Liver (tissue), 7 donors: ENCODE measurements at regions not wholly inside any gene's neighbourhood (a gene's known extent, or its start where the extent isn't known, plus 50 kb on each side); places are given as distances from the start of the nearest gene placed in this dataset.

Source experiments
- DNase-seq: peaks from one replicate; pipeline ENCODE4 v3.0.0-alpha.2; 2017; ENCODE audit warnings: low spot score
- H3K27ac ChIP-seq, 2 donors: one replicate each; pipeline ENCODE4 v1.7.0; 2013; ENCODE audit warnings: inconsistent platforms in 2 of 2, low read length in 2 of 2, control low read depth in 1 of 2, low read depth in 1 of 2, mild to moderate bottlenecking in 1 of 2
- H3K27me3 ChIP-seq, 4 donors: one replicate each; pipeline versions ENCODE4 v1.6.1 to v1.7.0; 2013; ENCODE audit warnings: low read length in 3 of 4, inconsistent platforms in 1 of 4, mild to moderate bottlenecking in 1 of 4, moderate library complexity in 1 of 4; ENCODE audit not compliant: control insufficient read depth in 4 of 4, insufficient read depth in 4 of 4
- H3K36me3 ChIP-seq, 4 donors: one replicate each; pipeline versions ENCODE4 v1.6.1 to v1.7.0; 2013; ENCODE audit warnings: low read length in 3 of 4, mild to moderate bottlenecking in 3 of 4, low read depth in 1 of 4, moderate library complexity in 1 of 4; ENCODE audit not compliant: control insufficient read depth in 4 of 4, insufficient read depth in 3 of 4
- H3K4me1 ChIP-seq, 4 donors: one replicate each; pipeline versions ENCODE4 v1.6.1 to v1.7.0; 2013; ENCODE audit warnings: low read length in 3 of 4, mild to moderate bottlenecking in 3 of 4, moderate library complexity in 1 of 4; ENCODE audit not compliant: control insufficient read depth in 4 of 4, insufficient read depth in 4 of 4
- H3K4me3 ChIP-seq, 3 donors: one replicate each; pipeline versions ENCODE4 v1.6.1 to v1.7.0; 2013; ENCODE audit warnings: low read length in 3 of 3, control low read depth in 1 of 3, low read depth in 1 of 3, mild to moderate bottlenecking in 1 of 3
- H3K9ac ChIP-seq, 2 donors: one replicate each; pipeline ENCODE4 v1.7.0; 2013; ENCODE audit warnings: low read length in 2 of 2, mild to moderate bottlenecking in 2 of 2, moderate library complexity in 2 of 2, control low read depth in 1 of 2, low read depth in 1 of 2
- H3K9me3 ChIP-seq, 4 donors: one replicate each; pipeline versions ENCODE4 v1.6.1 to v1.7.0; 2013; ENCODE audit warnings: low read length in 3 of 4; ENCODE audit not compliant: control insufficient read depth in 4 of 4
- ATF3 ChIP-seq: IDR thresholded peaks from 2 replicates; pipeline ENCODE4 v1.6.1; 2016; ENCODE audit warnings: antibody characterized with exemption
- FOXA1 ChIP-seq: IDR thresholded peaks from 2 replicates; pipeline ENCODE4 v1.6.1; 2016; ENCODE audit warnings: antibody characterized with exemption
- FOXA2 ChIP-seq: IDR thresholded peaks from 2 replicates; pipeline ENCODE4 v1.6.1; 2016; ENCODE audit warnings: antibody characterized with exemption
- GABPA ChIP-seq, 2 donors: IDR thresholded peaks in 1 of 2; conservative IDR thresholded peaks in 1 of 2; 2 replicates each; pipeline ENCODE4 v1.6.1; 2016; ENCODE audit warnings: antibody characterized with exemption in 2 of 2, mild to moderate bottlenecking in 1 of 2, moderate library complexity in 1 of 2
- HNF4A ChIP-seq, 2 donors: conservative IDR thresholded peaks; 2 replicates each; pipeline ENCODE4 v1.6.1; 2016; ENCODE audit warnings: antibody characterized with exemption in 2 of 2, mild to moderate bottlenecking in 2 of 2
- HNF4G ChIP-seq: IDR thresholded peaks from 2 replicates; pipeline ENCODE4 v1.6.1; 2016; ENCODE audit warnings: antibody characterized with exemption
- JUND ChIP-seq, 2 donors: IDR thresholded peaks; 2 replicates each; pipeline ENCODE4 v1.6.1; 2016; ENCODE audit warnings: antibody characterized with exemption in 2 of 2
- REST ChIP-seq: IDR thresholded peaks from 2 replicates; pipeline ENCODE4 v1.6.1; 2016; ENCODE audit warnings: antibody characterized with exemption, mild to moderate bottlenecking
- RXRA ChIP-seq, 2 donors: IDR thresholded peaks; 2 replicates each; pipeline ENCODE4 v1.6.1; 2017 to 2018; ENCODE audit warnings: antibody characterized with exemption in 2 of 2, mild to moderate bottlenecking in 1 of 2
- SP1 ChIP-seq: IDR thresholded peaks from 2 replicates; pipeline ENCODE4 v1.6.1; 2018; ENCODE audit warnings: antibody characterized with exemption, mild to moderate bottlenecking
- TAF1 ChIP-seq: conservative IDR thresholded peaks from 2 replicates; pipeline ENCODE4 v1.6.1; 2016; ENCODE audit warnings: antibody characterized with exemption, mild to moderate bottlenecking
- YY1 ChIP-seq: IDR thresholded peaks from 2 replicates; pipeline ENCODE4 v1.6.1; 2016; ENCODE audit warnings: antibody characterized with exemption, mild to moderate bottlenecking
- ZBTB33 ChIP-seq: IDR thresholded peaks from 2 replicates; pipeline ENCODE4 v1.6.1; 2016; ENCODE audit warnings: antibody characterized with exemption
- WGBS: extraction: QIAGEN DNeasy Blood & Tissue Kit; methylation state at CpG from one replicate; pipeline ENCODE4 v1.1.7; 2013; 5-methylcytosine and 5-hydroxymethylcytosine counted together
- donor health status: healthy.
- donor health status: healthy.
- donor health status: healthy.
- donor health status: healthy.

GRCh38 chr2:234259440-234259839, 208.9 kb downstream of the SPP2 start:
- WGBS: 95% methylated on average over 2 of the region's 2 CpGs
- DNase-seq: no peak
- Histone ChIP-seq H3K9ac (no peak overlapping the region), H3K4me3 (no peak overlapping the region), H3K9me3 (no peaks in the 10 kb centered on the region), H3K4me1 (no peaks in the 10 kb centered on the region), H3K36me3 (no peaks in the 10 kb centered on the region), H3K27ac (no peak overlapping the region), H3K27me3 (no peaks in the 10 kb centered on the region)
- no peak for TF ChIP-seq ATF3
- no peak for TF ChIP-seq FOXA1
- TF ChIP-seq TAF1: no peak
- TF ChIP-seq ZBTB33: no peak
- no peak for TF ChIP-seq SP1

GRCh38 chr2:234258562-234259141, 208.2 kb downstream of the SPP2 start:
- Histone ChIP-seq H3K36me3 (no peaks in the 10 kb centered on the region), H3K27me3 (no peaks in the 10 kb centered on the region), H3K9ac (no peak overlapping the region), H3K9me3 (no peaks in the 10 kb centered on the region), H3K27ac (no peak overlapping the region), H3K4me1 (no peaks in the 10 kb centered on the region), H3K4me3 (no peak overlapping the region)
- DNase-seq: no peak
- no peak for TF ChIP-seq REST
- no peak for TF ChIP-seq ATF3
- TF ChIP-seq HNF4G: no peak
- TF ChIP-seq YY1: no peak
- TF ChIP-seq GABPA (IDR thresholded peaks at IDR 0.05 in 1 of 2, conservative IDR thresholded peaks at IDR 0.05 in 1 of 2): no peak
- no peak for TF ChIP-seq RXRA (IDR thresholded peaks at IDR 0.05)
- TF ChIP-seq ZBTB33: no peak
- no peak for TF ChIP-seq FOXA2
- no peak for TF ChIP-seq HNF4A (conservative IDR thresholded peaks at IDR 0.05)
- no peak for TF ChIP-seq JUND (IDR thresholded peaks at IDR 0.05)
- 94% methylated on average over 5 of the region's 5 CpGs for WGBS
